HG03060 (cell line): ENCODE measurements at regions not wholly inside any gene's neighbourhood (a gene's known extent, or its start where the extent isn't known, plus 50 kb on each side); places are given as distances from the start of the nearest gene placed in this dataset.

ENCODE experiments used
- ATAC-seq: cut with Tn5 transposase; IDR thresholded peaks from one replicate; pipeline ENCODE4 v1.9.1; 2021; ENCODE audit warnings: low read depth, moderate number of reproducible peaks; ENCODE audit not compliant: unreplicated experiment

GRCh38 chr5:119878712-119879111 is 249.4 kb downstream of the FAM170A start:
- ATAC-seq: no peak

- ATAC-seq: no peak
These were observed 250.1 kb downstream of the FAM170A start for GRCh38 chr5:119879446-119879845.

- no peak for ATAC-seq
These were observed 265.7 kb downstream of the FAM170A start for GRCh38 chr5:119895066-119895465.

- ATAC-seq: no peak
These were observed 267.6 kb downstream of the FAM170A start for GRCh38 chr5:119896826-119897536.

- ATAC-seq: no peak
These were observed 268.4 kb downstream of the FAM170A start for GRCh38 chr5:119897537-119898370.

GRCh38 chr5:119899981-119900380 is 270.6 kb downstream of the FAM170A start:
- ATAC-seq: no peak

DNA sequence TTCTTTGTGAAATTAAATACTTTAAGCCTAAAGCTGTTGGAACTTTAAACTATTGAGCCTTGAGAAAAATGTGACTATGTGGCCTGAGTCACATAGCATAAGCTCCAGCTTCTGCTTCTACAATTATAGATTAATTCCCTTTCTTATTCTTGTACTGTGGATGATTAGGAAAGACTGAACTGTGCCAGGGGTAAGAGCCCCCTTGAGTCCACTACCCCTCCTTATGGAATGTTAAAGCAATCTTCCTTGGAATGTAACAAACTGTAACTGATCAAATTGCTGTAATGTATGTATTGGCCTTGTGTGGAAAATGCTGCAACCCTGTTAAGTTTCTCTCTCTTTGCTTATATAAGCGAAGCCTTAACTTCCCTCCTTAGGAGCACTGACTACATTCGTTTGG is 273.2 kb downstream of the FAM170A start:
- no peak for ATAC-seq

DNA sequence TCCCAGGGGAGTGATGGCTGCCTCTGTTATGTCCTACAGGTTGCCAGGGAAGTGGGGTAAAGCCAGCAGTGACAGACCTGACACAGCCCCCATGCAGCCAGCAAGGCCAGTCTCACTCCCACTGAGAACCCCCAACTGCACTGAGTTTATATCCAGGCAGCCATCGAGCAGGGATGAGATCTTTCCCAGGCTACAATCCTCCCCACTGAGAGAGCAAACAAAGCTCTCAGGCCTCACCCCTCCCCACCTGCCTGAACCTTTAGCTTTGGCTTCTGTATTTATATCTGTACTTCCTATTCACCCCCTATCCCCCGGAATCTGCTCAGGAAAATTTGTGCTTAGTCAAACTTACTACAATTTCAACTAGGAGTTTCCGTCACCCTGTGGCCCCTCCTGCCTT is 284.1 kb downstream of the FAM170A start:
- ATAC-seq: no peak

- no peak for ATAC-seq
These were observed 289.9 kb downstream of the FAM170A start for GRCh38 chr5:119919279-119919678.

DNA sequence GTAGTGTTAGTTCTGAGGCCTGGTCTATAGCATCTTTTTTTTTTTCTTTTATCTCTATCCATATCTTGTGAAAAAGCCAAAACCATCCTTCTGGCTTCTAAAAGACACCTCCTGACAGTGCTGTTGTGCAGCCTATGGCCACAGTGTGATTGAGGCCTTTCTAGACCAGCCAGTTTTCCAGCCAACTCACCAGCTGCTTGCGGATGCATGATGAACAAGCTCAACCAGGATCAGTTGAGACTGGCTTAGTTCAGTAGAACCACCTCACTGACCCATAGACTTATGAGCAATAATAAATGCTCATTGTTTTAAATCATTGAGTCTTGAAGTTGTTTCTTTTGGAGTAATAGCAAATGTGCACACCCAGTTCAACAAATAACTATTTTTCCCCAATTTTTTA is 296.9 kb downstream of the FAM170A start:
- no peak for ATAC-seq

- ATAC-seq: no peak
These were observed 299.6 kb downstream of the FAM170A start for GRCh38 chr5:119928974-119929373.

DNA sequence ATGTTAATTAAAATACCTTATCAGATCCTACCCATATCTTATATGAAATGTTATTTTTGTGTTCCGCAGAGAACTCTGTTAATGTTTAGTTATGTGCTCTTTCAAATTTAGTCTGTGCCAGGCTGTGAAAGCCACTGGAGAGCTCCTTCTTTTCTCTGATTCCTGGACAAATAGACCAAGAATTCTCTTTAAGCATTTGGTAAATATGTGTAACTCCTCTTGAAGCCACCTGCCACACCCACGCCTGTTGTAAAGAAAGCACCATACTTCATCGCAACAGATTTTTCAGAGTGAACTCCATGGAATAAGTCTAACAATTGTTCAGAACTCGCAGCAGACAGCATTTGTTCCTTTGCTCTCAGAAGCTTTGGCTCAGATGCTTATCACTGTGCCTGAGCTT is 301.1 kb downstream of the FAM170A start:
- ATAC-seq: no peak

- no peak for ATAC-seq
These were observed 313.8 kb downstream of the FAM170A start for GRCh38 chr5:119943148-119943547.

- ATAC-seq: no peak
These were observed 316.3 kb downstream of the FAM170A start for GRCh38 chr5:119945691-119946090.

DNA sequence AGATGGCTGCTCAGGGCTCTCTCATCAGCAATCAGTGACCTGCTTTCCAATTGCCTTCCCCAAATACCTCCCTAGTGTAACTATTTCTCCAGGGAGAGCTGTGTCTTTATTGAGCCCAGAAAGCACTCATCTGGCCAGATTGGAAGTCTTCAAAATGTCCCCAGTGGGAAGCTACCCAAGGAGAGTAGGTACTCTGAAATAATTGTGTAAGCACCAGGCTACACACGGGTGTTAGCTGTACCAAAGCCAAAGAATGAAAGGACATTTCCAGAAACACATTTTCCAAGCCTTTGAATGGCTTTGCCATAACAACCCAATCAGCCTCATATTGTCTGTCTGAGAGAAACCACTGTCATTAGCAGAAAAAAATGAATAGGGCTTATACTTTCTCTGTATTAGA is 318.8 kb downstream of the FAM170A start:
- no peak for ATAC-seq

DNA sequence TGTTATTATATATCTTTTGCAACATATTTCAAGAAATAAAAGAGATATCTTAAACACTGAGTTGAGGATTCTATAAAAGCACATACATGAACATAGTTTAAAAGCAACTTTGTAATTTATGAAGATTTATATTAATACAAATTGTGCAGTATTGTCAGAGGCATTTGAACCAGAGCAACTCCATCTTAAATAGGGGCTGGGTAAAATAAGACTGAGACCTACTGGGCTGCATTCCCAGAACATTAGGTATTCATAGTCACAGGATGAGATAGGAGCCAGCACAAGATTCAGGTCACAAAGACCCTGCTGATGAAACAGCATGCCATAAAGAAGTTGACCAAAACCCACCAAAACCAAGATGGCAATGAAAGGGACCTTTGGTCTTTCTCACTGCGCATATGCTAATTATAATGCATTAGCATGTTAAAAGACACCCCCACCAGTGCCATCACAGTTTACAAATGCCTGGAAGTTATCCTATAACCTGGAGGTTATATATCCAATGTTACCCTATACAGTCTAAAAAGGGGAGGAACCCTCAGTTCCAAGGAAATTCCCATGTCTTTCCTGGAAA is 320.2 kb downstream of the FAM170A start:
- ATAC-seq: no peak

GRCh38 chr5:119951330-119951934 is 322.1 kb downstream of the FAM170A start:
- no peak for ATAC-seq

GRCh38 chr5:119953474-119953873 is 324.1 kb downstream of the FAM170A start:
- ATAC-seq: no peak

GRCh38 chr5:119954106-119954505 is 324.7 kb downstream of the FAM170A start:
- ATAC-seq: no peak

DNA sequence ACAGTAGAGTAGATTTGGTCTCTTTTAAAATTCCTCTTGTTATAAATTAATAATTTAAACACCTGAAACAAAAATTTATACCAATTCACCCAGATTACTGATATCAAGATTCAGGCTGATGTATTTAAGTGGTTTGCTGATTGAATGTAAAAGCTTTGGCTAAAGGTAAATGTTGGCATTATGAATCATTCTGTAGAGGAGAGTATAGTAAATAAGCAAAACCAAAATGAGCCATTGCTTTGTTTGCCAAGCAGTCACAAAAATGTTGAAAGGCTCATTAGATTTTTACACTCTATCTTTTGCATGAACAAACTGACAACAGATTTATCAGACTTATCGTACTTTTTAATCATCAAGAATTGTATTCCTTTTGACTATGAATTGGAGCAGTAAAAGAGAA is 332.6 kb downstream of the FAM170A start:
- ATAC-seq: no peak

- no peak for ATAC-seq
These were observed 336.7 kb downstream of the FAM170A start for GRCh38 chr5:119966028-119966427.
